Astrocyte (in vitro differentiated cells and primary cell): ENCODE measurements at regions not wholly inside any gene's neighbourhood (a gene's known extent, or its start where the extent isn't known, plus 50 kb on each side); places are given as distances from the start of the nearest gene placed in this dataset.
"Not testable (repeated sequence)": the region's sequence is repeated elsewhere in the genome, so short reads cannot be mapped to it uniquely, and the experiment has no call there.

ENCODE experiments used
- DNase-seq: peaks from one replicate; pipeline ENCODE4 v3.0.0-alpha.2; 2010; ENCODE audit warnings: low read depth
- FAIRE-seq: peaks from 2 replicates; lab custom pipeline; 2011; peaks lifted over from hg19 to GRCh38; lab: Jason Lieb, UNC
- H2AFZ ChIP-seq: 2 replicates; pipeline ENCODE4 v1.6.0; 2012; ENCODE audit warnings: low read depth, low read length, inconsistent platforms
- H3K27ac ChIP-seq: 2 replicates; pipeline ENCODE4 v1.5.1; 2011; ENCODE audit warnings: low read depth, low read length, inconsistent platforms
- H3K27me3 ChIP-seq: 2 replicates; pipeline ENCODE4 v1.6.0; 2011; ENCODE audit warnings: low read length, inconsistent platforms; ENCODE audit not compliant: insufficient read depth
- H3K36me3 ChIP-seq: 2 replicates; pipeline ENCODE4 v1.5.1; 2011; ENCODE audit warnings: low read length, inconsistent platforms; ENCODE audit not compliant: insufficient read depth
- H3K4me1 ChIP-seq: 2 replicates; pipeline ENCODE4 v1.5.1; 2011; ENCODE audit warnings: low read length, inconsistent platforms; ENCODE audit not compliant: insufficient read depth
- H3K4me2 ChIP-seq: 2 replicates; pipeline ENCODE4 v1.6.0; 2012; ENCODE audit warnings: low read length, inconsistent platforms
- H3K4me3 ChIP-seq: 2 replicates; pipeline ENCODE4 v1.5.1; 2011; ENCODE audit warnings: low read depth, mild to moderate bottlenecking, low read length, inconsistent platforms; ENCODE audit not compliant: insufficient read depth
- H3K79me2 ChIP-seq: 2 replicates; pipeline ENCODE4 v1.6.0; 2012; ENCODE audit warnings: mild to moderate bottlenecking, low read length, inconsistent platforms; ENCODE audit not compliant: insufficient read depth
- H3K9ac ChIP-seq: 2 replicates; pipeline ENCODE4 v1.6.0; 2012; ENCODE audit warnings: mild to moderate bottlenecking, low read length, inconsistent platforms
- H3K9me3 ChIP-seq: 2 replicates; pipeline ENCODE4 v1.5.1; 2012; ENCODE audit warnings: low read depth, mild to moderate bottlenecking, low read length, inconsistent platforms; ENCODE audit not compliant: insufficient read depth
- H4K20me1 ChIP-seq: 2 replicates; pipeline ENCODE4 v1.6.0; 2012; ENCODE audit warnings: low read length, inconsistent platforms; ENCODE audit not compliant: insufficient read depth
- H3K27ac Mint-ChIP-seq: one replicate; pipeline ENCODE4 v1.8.0; 2021; ENCODE audit warnings: mild to moderate bottlenecking, mixed read lengths; ENCODE audit not compliant: unreplicated experiment
- H3K27me3 Mint-ChIP-seq: one replicate; pipeline ENCODE4 v1.8.0; 2021; ENCODE audit warnings: low read depth, mixed read lengths; ENCODE audit not compliant: unreplicated experiment
- H3K36me3 Mint-ChIP-seq: one replicate; pipeline ENCODE4 v1.8.0; 2021; ENCODE audit warnings: low read depth, mixed read lengths; ENCODE audit not compliant: unreplicated experiment
- H3K4me1 Mint-ChIP-seq: one replicate; pipeline ENCODE4 v1.8.0; 2021; ENCODE audit warnings: low read depth, mixed read lengths; ENCODE audit not compliant: unreplicated experiment
- H3K4me3 Mint-ChIP-seq: one replicate; pipeline ENCODE4 v1.8.0; 2021; ENCODE audit warnings: mild to moderate bottlenecking, moderate library complexity, mixed read lengths; ENCODE audit not compliant: unreplicated experiment
- H3K9me3 Mint-ChIP-seq: one replicate; pipeline ENCODE4 v1.8.0; 2021; ENCODE audit warnings: mild to moderate bottlenecking, mixed read lengths; ENCODE audit not compliant: unreplicated experiment
- CTCF ChIP-seq: IDR thresholded peaks from 2 replicates; pipeline ENCODE4 v1.5.1; 2011; ENCODE audit warnings: low read depth, mild to moderate bottlenecking, inconsistent platforms, low read length, moderate library complexity; ENCODE audit not compliant: insufficient read depth
- EZH2 ChIP-seq: IDR thresholded peaks from 2 replicates; pipeline ENCODE4 v1.6.1; 2012; ENCODE audit warnings: mild to moderate bottlenecking, low read length, inconsistent platforms; ENCODE audit not compliant: insufficient read depth

DNA sequence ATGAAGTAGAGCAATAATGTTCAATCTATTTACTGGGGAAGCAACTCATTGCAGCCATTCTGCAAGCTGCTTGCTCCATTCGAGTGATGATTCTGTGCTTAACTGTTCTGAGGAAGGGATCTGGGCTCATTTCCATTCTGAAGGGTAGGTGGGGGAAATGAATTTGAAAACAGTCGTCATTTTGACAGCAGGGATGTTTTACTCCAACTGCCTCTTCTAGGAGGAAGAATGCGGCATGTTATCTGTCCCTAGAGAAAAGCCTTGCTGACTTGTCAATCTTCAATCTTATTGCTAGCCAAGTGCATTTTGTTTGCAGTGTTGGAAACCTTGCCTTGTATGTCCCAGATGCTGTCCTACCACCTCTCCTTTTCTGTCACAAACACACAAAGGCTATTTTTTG is 105.9 kb downstream of the PRDM13 start:
- H3K4me1 ChIP-seq: no peaks in the 10 kb centered on the region
- no peaks in the 10 kb centered on the region for H3K27me3 ChIP-seq
- TF ChIP-seq EZH2 (no peak), CTCF (no peak)
- H3K4me3 ChIP-seq: no peak overlapping the region
- Mint-ChIP-seq H3K9me3 (peaks cover 12% of the 10 kb centered on the region), H3K4me1 (no peaks in the 10 kb centered on the region), H3K4me3 (no peak overlapping the region), H3K27me3 (no peaks in the 10 kb centered on the region), H3K36me3 (no peaks in the 10 kb centered on the region), H3K27ac (no peak overlapping the region)
- no peak overlapping the region for H3K4me2 ChIP-seq
- H3K9ac ChIP-seq: no peak overlapping the region
- H2AFZ ChIP-seq: no peak overlapping the region
- no peaks in the 10 kb centered on the region for H3K36me3 ChIP-seq
- H3K79me2 ChIP-seq: no peaks in the 10 kb centered on the region
- no peaks in the 10 kb centered on the region for H3K9me3 ChIP-seq
- no peak overlapping the region for H3K27ac ChIP-seq
- FAIRE-seq (no peak), DNase-seq (no peak)
- no peaks in the 10 kb centered on the region for H4K20me1 ChIP-seq

- not testable (repeated sequence) for H3K36me3 Mint-ChIP-seq, H3K27ac Mint-ChIP-seq, H3K27me3 Mint-ChIP-seq, FAIRE-seq, H3K4me1 ChIP-seq, H3K4me3 ChIP-seq, H3K9ac ChIP-seq, H3K27me3 ChIP-seq, H3K9me3 ChIP-seq, H3K4me2 ChIP-seq, H3K4me1 Mint-ChIP-seq, H4K20me1 ChIP-seq, H3K27ac ChIP-seq, H2AFZ ChIP-seq, H3K79me2 ChIP-seq, DNase-seq, H3K36me3 ChIP-seq, H3K4me3 Mint-ChIP-seq
- peaks cover 18% of the 10 kb centered on the region for H3K9me3 Mint-ChIP-seq
These were observed 115.4 kb downstream of the PRDM13 start for GRCh38 chr6:99722043-99722442.

- not testable (repeated sequence) for FAIRE-seq, H3K4me3 Mint-ChIP-seq, DNase-seq, H3K4me2 ChIP-seq, H3K9ac ChIP-seq, H4K20me1 ChIP-seq, H3K36me3 ChIP-seq, H3K27ac ChIP-seq, H3K9me3 ChIP-seq, H3K4me1 ChIP-seq, H3K4me1 Mint-ChIP-seq, H3K79me2 ChIP-seq, H2AFZ ChIP-seq, H3K36me3 Mint-ChIP-seq, H3K4me3 ChIP-seq, H3K9me3 Mint-ChIP-seq, H3K27me3 ChIP-seq, H3K27me3 Mint-ChIP-seq, H3K27ac Mint-ChIP-seq
These were observed 123.6 kb downstream of the PRDM13 start for GRCh38 chr6:99730237-99730636.

- no peak for FAIRE-seq
- Mint-ChIP-seq H3K27ac (no peak overlapping the region), H3K27me3 (peaks cover 24% of the 10 kb centered on the region), H3K4me1 (no peaks in the 10 kb centered on the region), H3K9me3 (no peaks in the 10 kb centered on the region), H3K4me3 (no peak overlapping the region), H3K36me3 (no peaks in the 10 kb centered on the region)
- Histone ChIP-seq H3K27ac (no peak overlapping the region), H3K36me3 (no peaks in the 10 kb centered on the region), H3K4me3 (no peak overlapping the region), H3K4me1 (no peaks in the 10 kb centered on the region), H3K27me3 (peaks cover 2% of the 10 kb centered on the region), H3K79me2 (no peaks in the 10 kb centered on the region), H3K9me3 (no peaks in the 10 kb centered on the region), H3K4me2 (no peak overlapping the region), H2AFZ (no peak overlapping the region), H3K9ac (no peak overlapping the region), H4K20me1 (no peaks in the 10 kb centered on the region)
- TF ChIP-seq CTCF: no peak
- TF ChIP-seq EZH2: no peak
- no peak for DNase-seq
These were observed 129.7 kb downstream of the PRDM13 start for GRCh38 chr6:99736302-99736701.
